Psoas muscle (tissue), 7 donors: ENCODE measurements at regions not wholly inside any gene's neighbourhood (a gene's known extent, or its start where the extent isn't known, plus 50 kb on each side); places are given as distances from the start of the nearest gene placed in this dataset.

Experiments
- ATAC-seq, 4 donors: fragments of 200-7000 bp; cut with Tn5 transposase; one replicate each; pipeline ENCODE4 v1.9.1; 2020; ENCODE audit warnings: moderate library complexity in 3 of 4, mild to moderate bottlenecking in 2 of 4
- DNase-seq, 2 donors: peaks; one replicate each; pipeline ENCODE4 v3.0.0-alpha.2; 2020
- H3K27ac ChIP-seq: fragments of 200-600 bp; one replicate; pipeline ENCODE4 v1.8.0; 2022
- H3K27me3 ChIP-seq, 3 donors: fragments of 200-600 bp in 1 of 3; one replicate each; pipeline versions ENCODE4 v1.6.1 to v1.8.0; 2013 to 2022; ENCODE audit warnings: low read length in 2 of 3, mild to moderate bottlenecking in 2 of 3, moderate library complexity in 1 of 3; ENCODE audit not compliant: insufficient read depth in 3 of 3
- H3K36me3 ChIP-seq, 2 donors: fragments of 200-600 bp in 1 of 2; one replicate each; pipeline versions ENCODE4 v1.6.1 to v1.8.0; 2013 to 2022; ENCODE audit warnings: low read depth in 1 of 2, mild to moderate bottlenecking in 1 of 2, moderate library complexity in 1 of 2; ENCODE audit not compliant: insufficient read depth in 1 of 2
- H3K4me1 ChIP-seq: fragments of 200-600 bp; one replicate; pipeline ENCODE4 v1.8.0; 2022
- H3K4me3 ChIP-seq: fragments of 200-600 bp; one replicate; pipeline ENCODE4 v1.8.0; 2022; ENCODE audit warnings: mild to moderate bottlenecking
- H3K9me3 ChIP-seq: fragments of 200-600 bp; one replicate; pipeline ENCODE4 v1.8.0; 2022
- CTCF ChIP-seq: fragments of 200-600 bp; IDR thresholded peaks from one replicate; pipeline ENCODE4 v1.8.0; 2022; ENCODE audit warnings: antibody characterized with exemption
- WGBS, 3 donors: extraction: QIAGEN DNeasy Blood & Tissue Kit; methylation state at CpG; one replicate each; pipeline versions ENCODE4 v1.1.6 to v1.1.7; 2013; 5-methylcytosine and 5-hydroxymethylcytosine counted together
- intact Hi-C, 2 donors: fragments of 100-400 bp; cut with DNase I; formaldehyde crosslinking; loops; one replicate each; pipeline versions ENCODE4 v1.11.0 to v1.14.2; 2022
- donor health status: healthy with polysubstance abuse.
- donor health status: DM: no; HTN: no; CAD: no; lungs with moderate emphysema.
- donor health status: Bipolar disorder and iron deficiency.
- donor health status: healthy.
- donor health status: DM: yes; HTN: yes; CAD: no.
- donor health status: DM: no; HTN: no; CAD: no.
- donor health status: DM: yes; HTN: yes; CAD: no.

- H3K9me3 ChIP-seq, result no peaks in the 10 kb centered on the region
- H3K4me1 ChIP-seq, result no peaks in the 10 kb centered on the region
- H3K27ac ChIP-seq, result no peak overlapping the region
- 19 to 32% (median 29%) methylated on average over 5 of the region's 5 CpGs for WGBS, 3 donors
- no peak overlapping the region for H3K4me3 ChIP-seq
- DNase-seq (no peak), ATAC-seq (no peak)
- H3K27me3 ChIP-seq, result no peaks in the 10 kb centered on the region
- no peak for TF ChIP-seq CTCF
- no peaks in the 10 kb centered on the region for H3K36me3 ChIP-seq
- intact Hi-C loops, result no loop called here
Measured at GRCh38 chrX:22536746-22537304, 264.1 kb downstream of the CBLL2 start.

- intact Hi-C loops, result no loop called here
- Histone ChIP-seq H3K9me3 (no peaks in the 10 kb centered on the region), H3K27me3 (no peaks in the 10 kb centered on the region), H3K27ac (no peak overlapping the region), H3K4me3 (no peak overlapping the region), H3K4me1 (no peaks in the 10 kb centered on the region), H3K36me3 (no peaks in the 10 kb centered on the region)
- TF ChIP-seq CTCF, result no peak
- ATAC-seq, result no peak
- no peak for DNase-seq
- WGBS, 3 donors, result 55 to 80% (median 58%) methylated on average over 4 of the region's 4 CpGs
Measured at GRCh38 chrX:22538580-22538979, 265.9 kb downstream of the CBLL2 start.

- intact Hi-C loops, result no loop called here
- WGBS, 3 donors, result 58 to 85% (median 71%) methylated on average over 5 of the region's 5 CpGs
- H3K9me3 ChIP-seq, result no peaks in the 10 kb centered on the region
- no peaks in the 10 kb centered on the region for H3K36me3 ChIP-seq
- no peak overlapping the region for H3K4me3 ChIP-seq
- no peaks in the 10 kb centered on the region for H3K27me3 ChIP-seq
- ATAC-seq (no peak), DNase-seq (no peak)
- no peak overlapping the region for H3K27ac ChIP-seq
- TF ChIP-seq CTCF, result no peak
- H3K4me1 ChIP-seq, result no peaks in the 10 kb centered on the region
Measured at GRCh38 chrX:22541926-22542325, 269.2 kb downstream of the CBLL2 start.

GRCh38 chrX:22542641-22543040 lies 269.9 kb downstream of the CBLL2 start:
- no peaks in the 10 kb centered on the region for H3K9me3 ChIP-seq
- H3K27me3 ChIP-seq, result no peaks in the 10 kb centered on the region
- TF ChIP-seq CTCF, result no peak
- H3K4me1 ChIP-seq, result no peaks in the 10 kb centered on the region
- H3K27ac ChIP-seq, result no peak overlapping the region
- no peak overlapping the region for H3K4me3 ChIP-seq
- intact Hi-C loops, result no loop called here
- ATAC-seq, result no peak
- no peak for DNase-seq
- no peaks in the 10 kb centered on the region for H3K36me3 ChIP-seq
- 70 to 94% (median 82%) methylated on average over 3 of the region's 3 CpGs for WGBS, 3 donors

- Histone ChIP-seq H3K4me1 (no peaks in the 10 kb centered on the region), H3K36me3 (no peaks in the 10 kb centered on the region), H3K27me3 (no peaks in the 10 kb centered on the region), H3K9me3 (no peaks in the 10 kb centered on the region), H3K4me3 (no peak overlapping the region), H3K27ac (no peak overlapping the region)
- DNase-seq (no peak), ATAC-seq (no peak)
- WGBS, 3 donors, result 38 to 58% (median 49%) methylated on average over 4 of the region's 4 CpGs
- TF ChIP-seq CTCF, result no peak
- intact Hi-C loops, result no loop called here
Measured at GRCh38 chrX:22559506-22559905, 286.8 kb downstream of the CBLL2 start.
